KMS-11 (cell line): ENCODE measurements at regions not wholly inside any gene's neighbourhood (a gene's known extent, or its start where the extent isn't known, plus 50 kb on each side); places are given as distances from the start of the nearest gene placed in this dataset.

Source experiments
- H2AFZ ChIP-seq: fragments of 200-600 bp; sonication (generic); 2 replicates; pipeline ENCODE4 v1.6.1; 2016; ENCODE audit warnings: antibody characterized with exemption, mixed run types, low read depth
- H3K27ac ChIP-seq: fragments of 200-600 bp; sonication (generic); 2 replicates; pipeline ENCODE4 v1.6.1; 2016; ENCODE audit warnings: mild to moderate bottlenecking, mixed run types
- H3K27me3 ChIP-seq: fragments of 200-600 bp; sonication (generic); 2 replicates; pipeline ENCODE4 v1.6.1; 2017; ENCODE audit warnings: mild to moderate bottlenecking, low read depth, mixed run types, moderate library complexity; ENCODE audit not compliant: insufficient read depth
- H3K36me3 ChIP-seq: fragments of 200-600 bp; sonication (generic); 2 replicates; pipeline ENCODE4 v1.6.1; 2017; ENCODE audit warnings: mild to moderate bottlenecking, mixed run types; ENCODE audit not compliant: insufficient read depth
- H3K4me1 ChIP-seq: fragments of 200-600 bp; sonication (generic); 2 replicates; pipeline ENCODE4 v1.6.1; 2016; ENCODE audit warnings: mild to moderate bottlenecking, low read depth, mixed run types; ENCODE audit not compliant: poor library complexity, severe bottlenecking
- H3K4me2 ChIP-seq: fragments of 200-600 bp; sonication (generic); 2 replicates; pipeline ENCODE4 v1.7.0; 2016; ENCODE audit warnings: mild to moderate bottlenecking, mixed run types
- H3K4me3 ChIP-seq: fragments of 200-600 bp; sonication (generic); IDR thresholded peaks from 2 replicates; pipeline ENCODE4 v1.6.1; 2017; ENCODE audit warnings: low read depth, low read length, mixed read lengths; ENCODE audit not compliant: insufficient read depth
- H3K79me2 ChIP-seq: fragments of 200-600 bp; sonication (generic); 2 replicates; pipeline ENCODE4 v1.6.1; 2016; ENCODE audit warnings: low read depth, mixed run types; ENCODE audit not compliant: insufficient read depth
- H3K9ac ChIP-seq: fragments of 200-600 bp; sonication (generic); 2 replicates; pipeline ENCODE4 v1.6.1; 2016; ENCODE audit warnings: mild to moderate bottlenecking, mixed run types
- H4K20me1 ChIP-seq: fragments of 200-600 bp; sonication (generic); 2 replicates; pipeline ENCODE4 v1.6.1; 2016; ENCODE audit warnings: mild to moderate bottlenecking, mixed run types; ENCODE audit not compliant: insufficient read depth
- TF ChIP-seq, protein P1 (sequence below): fragments of 200-600 bp; sonication (generic); conservative IDR thresholded peaks from 2 replicates; pipeline ENCODE4 v1.6.1; 2017; ENCODE audit warnings: low read depth, mild to moderate bottlenecking, antibody characterized with exemption, low read length, moderate library complexity, mixed read lengths

DNA sequence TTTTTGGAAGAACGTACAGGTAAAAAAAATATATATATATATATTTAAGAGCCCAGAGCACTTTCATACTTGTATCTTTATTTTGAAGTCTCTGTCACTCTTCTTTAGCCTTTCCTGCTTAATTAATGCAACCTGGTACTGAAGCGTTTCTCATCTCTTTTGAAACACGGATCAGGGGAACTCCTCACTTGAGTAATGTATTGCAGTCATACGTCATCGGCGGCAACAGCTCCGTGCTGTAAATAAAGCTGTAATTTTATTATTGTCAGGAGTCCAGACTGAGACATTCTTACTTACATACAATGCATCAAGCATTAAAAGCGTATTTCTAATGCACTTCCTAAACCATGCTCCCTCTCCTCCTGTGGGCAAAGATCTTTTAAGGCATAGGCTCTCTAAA, 514.7 kb downstream of the SOX11 start:
- no peaks in the 10 kb centered on the region for H3K4me1 ChIP-seq
- H4K20me1 ChIP-seq = no peaks in the 10 kb centered on the region
- no peaks in the 10 kb centered on the region for H3K79me2 ChIP-seq
- H2AFZ ChIP-seq = no peak overlapping the region
- no peaks in the 10 kb centered on the region for H3K36me3 ChIP-seq
- no peak overlapping the region for H3K27ac ChIP-seq
- H3K9ac ChIP-seq = no peak overlapping the region
- TF ChIP-seq, protein P1, sequence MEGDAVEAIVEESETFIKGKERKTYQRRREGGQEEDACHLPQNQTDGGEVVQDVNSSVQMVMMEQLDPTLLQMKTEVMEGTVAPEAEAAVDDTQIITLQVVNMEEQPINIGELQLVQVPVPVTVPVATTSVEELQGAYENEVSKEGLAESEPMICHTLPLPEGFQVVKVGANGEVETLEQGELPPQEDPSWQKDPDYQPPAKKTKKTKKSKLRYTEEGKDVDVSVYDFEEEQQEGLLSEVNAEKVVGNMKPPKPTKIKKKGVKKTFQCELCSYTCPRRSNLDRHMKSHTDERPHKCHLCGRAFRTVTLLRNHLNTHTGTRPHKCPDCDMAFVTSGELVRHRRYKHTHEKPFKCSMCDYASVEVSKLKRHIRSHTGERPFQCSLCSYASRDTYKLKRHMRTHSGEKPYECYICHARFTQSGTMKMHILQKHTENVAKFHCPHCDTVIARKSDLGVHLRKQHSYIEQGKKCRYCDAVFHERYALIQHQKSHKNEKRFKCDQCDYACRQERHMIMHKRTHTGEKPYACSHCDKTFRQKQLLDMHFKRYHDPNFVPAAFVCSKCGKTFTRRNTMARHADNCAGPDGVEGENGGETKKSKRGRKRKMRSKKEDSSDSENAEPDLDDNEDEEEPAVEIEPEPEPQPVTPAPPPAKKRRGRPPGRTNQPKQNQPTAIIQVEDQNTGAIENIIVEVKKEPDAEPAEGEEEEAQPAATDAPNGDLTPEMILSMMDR = no peak
- H3K4me2 ChIP-seq = no peak overlapping the region
- H3K4me3 ChIP-seq = no peak overlapping the region
- H3K27me3 ChIP-seq = no peaks in the 10 kb centered on the region

DNA sequence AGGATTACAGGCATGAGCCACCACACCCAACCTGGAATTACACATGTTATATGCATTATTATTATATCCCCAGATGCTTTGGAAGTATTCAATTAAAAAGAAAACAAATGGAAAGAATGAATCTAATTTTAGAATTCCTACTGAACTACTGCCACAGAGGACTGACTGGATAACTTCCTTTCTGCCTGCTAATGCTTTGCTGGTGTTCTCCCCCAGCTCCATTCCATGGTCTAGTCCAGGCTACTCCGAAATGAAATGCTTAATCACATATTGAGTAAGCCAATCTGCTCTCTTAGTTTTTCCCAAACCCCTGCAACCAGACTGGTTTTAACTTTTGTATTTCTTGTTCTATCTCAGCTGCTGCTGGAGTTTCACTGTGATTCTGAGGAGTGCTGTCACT, 519.1 kb downstream of the SOX11 start:
- TF ChIP-seq, protein P1 = no peak
- H3K4me1 ChIP-seq = no peaks in the 10 kb centered on the region
- H4K20me1 ChIP-seq = no peaks in the 10 kb centered on the region
- no peak overlapping the region for H3K4me2 ChIP-seq
- no peak overlapping the region for H3K9ac ChIP-seq
- H3K36me3 ChIP-seq = no peaks in the 10 kb centered on the region
- H3K4me3 ChIP-seq = no peak overlapping the region
- no peak overlapping the region for H3K27ac ChIP-seq
- no peak overlapping the region for H2AFZ ChIP-seq
- no peaks in the 10 kb centered on the region for H3K79me2 ChIP-seq
- H3K27me3 ChIP-seq = no peaks in the 10 kb centered on the region

DNA sequence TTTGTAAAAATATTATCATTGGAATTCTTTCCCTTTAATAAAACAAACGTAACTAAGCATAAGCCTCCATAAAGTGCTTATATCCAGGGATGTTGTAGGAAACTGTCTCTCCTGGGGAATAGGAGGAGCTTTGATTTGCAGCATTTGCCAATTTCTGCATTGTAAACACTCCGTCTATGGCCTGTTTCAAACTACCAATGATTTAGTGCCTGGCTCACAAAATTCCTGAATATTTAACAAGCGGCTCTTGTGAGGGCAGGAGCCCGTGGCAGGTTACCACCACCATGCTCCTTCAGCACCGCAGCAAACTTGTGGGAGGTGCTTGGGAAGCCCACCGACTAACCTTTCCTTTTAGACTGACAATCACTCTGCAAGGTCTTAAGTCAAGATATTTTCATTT, 520.3 kb downstream of the SOX11 start:
- Histone ChIP-seq H3K27ac (no peak overlapping the region), H3K36me3 (no peaks in the 10 kb centered on the region), H3K4me3 (no peak overlapping the region), H3K4me1 (no peaks in the 10 kb centered on the region), H4K20me1 (no peaks in the 10 kb centered on the region), H3K9ac (no peak overlapping the region), H3K4me2 (no peak overlapping the region), H2AFZ (no peak overlapping the region), H3K79me2 (no peaks in the 10 kb centered on the region), H3K27me3 (no peaks in the 10 kb centered on the region)
- TF ChIP-seq, protein P1 = no peak

DNA sequence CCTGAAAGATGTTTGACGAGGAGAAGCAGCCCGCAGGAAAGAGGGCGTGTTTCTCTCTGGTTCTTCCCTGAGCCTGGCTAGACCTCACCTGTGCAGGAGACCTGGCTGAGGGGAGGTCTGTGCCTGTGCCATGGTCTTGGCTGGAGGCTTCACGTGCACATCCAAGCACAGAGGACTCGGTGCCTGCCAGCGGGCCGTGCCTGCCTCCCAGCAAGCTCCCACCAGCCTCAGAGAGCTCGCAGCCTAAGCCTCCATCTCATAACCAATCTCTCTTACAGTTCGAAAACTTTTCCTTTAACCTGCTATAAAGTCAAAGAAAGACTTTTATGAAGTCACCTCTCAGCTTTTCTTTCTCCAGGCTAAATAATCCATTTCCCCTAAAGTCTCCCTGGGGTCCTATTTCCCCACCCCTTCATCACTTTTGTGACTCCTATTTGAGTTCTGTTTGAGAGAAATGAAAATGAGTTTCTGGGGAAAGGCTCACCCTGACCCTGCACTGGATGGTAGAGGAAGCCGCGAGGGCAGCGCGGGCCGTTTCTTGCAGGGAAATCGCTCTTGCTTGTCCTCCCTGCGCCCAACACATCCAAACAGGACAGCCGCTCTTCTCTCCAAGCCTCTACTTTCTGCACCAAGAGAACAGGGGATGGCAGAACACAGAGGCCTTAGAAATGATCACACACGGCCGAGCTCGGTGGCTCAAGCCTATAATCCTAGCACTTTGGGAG, 521.0 kb downstream of the SOX11 start:
- no peaks in the 10 kb centered on the region for H3K36me3 ChIP-seq
- no peaks in the 10 kb centered on the region for H3K79me2 ChIP-seq
- H3K9ac ChIP-seq = no peak overlapping the region
- H3K4me2 ChIP-seq = no peak overlapping the region
- H3K4me1 ChIP-seq = no peaks in the 10 kb centered on the region
- TF ChIP-seq, protein P1 = no peak
- H3K27me3 ChIP-seq = no peaks in the 10 kb centered on the region
- no peak overlapping the region for H2AFZ ChIP-seq
- no peak overlapping the region for H3K4me3 ChIP-seq
- no peak overlapping the region for H3K27ac ChIP-seq
- H4K20me1 ChIP-seq = no peaks in the 10 kb centered on the region
